ENCODE measurements at regions not wholly inside any gene's neighbourhood (a gene's known extent, or its start where the extent isn't known, plus 50 kb on each side); places are given as distances from the start of the nearest gene placed in this dataset.

- TF ChIP-seq POLR2AphosphoS5 (IDR thresholded peaks at IDR 0.05), result no peak
- TF ChIP-seq CTCF (IDR thresholded peaks at IDR 0.05), result no peak
- TF ChIP-seq EP300 (IDR thresholded peaks at IDR 0.05), result no peak
These were observed 850.3 kb upstream of the SORCS1 start for GRCh38 chr10:108014902-108015177.
